NCI-H510A treated with DMSO at 0.1 percent for 48 hours (cell line): ENCODE measurements at regions not wholly inside any gene's neighbourhood (a gene's known extent, or its start where the extent isn't known, plus 50 kb on each side); places are given as distances from the start of the nearest gene placed in this dataset.
"Not testable (repeated sequence)": the region's sequence is repeated elsewhere in the genome, so short reads cannot be mapped to it uniquely, and the experiment has no call there.

Experiments used
- DNase-seq: peaks from one replicate; lab custom pipeline; 2025; lab: John Stamatoyannopoulos, UW

DNA sequence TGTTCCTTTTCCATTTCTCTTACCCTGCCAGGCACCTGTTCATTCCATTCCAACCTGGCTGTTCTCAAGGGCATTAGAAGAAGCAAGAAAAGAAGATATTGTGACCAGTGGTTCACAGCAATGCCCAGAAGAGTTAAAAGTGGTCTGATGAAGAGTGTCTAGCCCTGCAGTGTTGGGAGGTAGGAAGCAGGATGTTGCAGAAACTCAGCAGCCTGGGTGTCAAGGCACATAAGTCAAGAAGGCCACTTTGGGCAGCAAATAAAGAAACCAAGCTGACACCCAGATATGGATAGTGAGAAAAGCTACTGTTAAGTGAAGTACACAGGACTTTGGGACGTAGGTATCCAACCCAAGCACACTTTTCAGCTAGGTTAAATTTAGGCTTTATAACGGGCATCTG is 199.9 kb upstream of the SATB1 start:
- DNase-seq, result no peak

DNA sequence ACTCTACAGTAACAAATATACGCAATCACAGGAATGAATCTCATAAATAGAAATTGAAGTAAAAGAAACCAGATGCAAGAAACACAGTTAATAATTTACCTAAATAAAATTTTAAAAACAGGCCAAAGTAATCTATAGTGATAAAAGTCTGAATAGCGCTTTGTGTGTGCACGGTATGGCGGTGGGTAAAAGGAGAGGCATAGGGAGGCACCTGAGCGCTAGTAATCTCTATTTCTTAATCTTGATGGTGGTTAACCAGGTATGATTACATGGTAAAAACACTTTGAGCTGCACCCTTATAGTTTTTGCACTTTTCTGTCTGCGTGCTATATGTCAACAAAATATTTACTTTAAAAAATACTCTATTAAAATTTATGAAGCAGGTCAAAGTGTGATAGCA is 198.1 kb upstream of the SATB1 start:
- no peak for DNase-seq

DNA sequence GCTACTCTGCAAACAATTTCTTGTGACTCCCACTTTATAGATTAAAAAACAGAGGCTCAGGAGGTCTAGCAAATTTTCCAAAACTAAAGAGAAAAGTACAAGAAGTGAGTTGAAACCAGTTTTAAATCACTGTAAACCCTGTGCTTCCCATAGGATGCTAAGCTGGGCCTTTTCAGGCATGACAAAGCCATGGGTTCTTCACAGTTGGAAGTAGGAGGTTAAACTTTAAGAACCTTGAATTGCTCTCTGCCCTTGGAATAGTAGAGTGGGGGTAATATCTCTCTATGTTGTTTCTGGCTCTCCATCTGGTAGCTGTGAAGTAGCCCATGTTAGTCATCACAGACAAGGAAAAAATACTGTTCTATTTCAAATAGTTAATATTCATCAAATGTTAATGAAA is 193.6 kb upstream of the SATB1 start:
- DNase-seq, result no peak

DNA sequence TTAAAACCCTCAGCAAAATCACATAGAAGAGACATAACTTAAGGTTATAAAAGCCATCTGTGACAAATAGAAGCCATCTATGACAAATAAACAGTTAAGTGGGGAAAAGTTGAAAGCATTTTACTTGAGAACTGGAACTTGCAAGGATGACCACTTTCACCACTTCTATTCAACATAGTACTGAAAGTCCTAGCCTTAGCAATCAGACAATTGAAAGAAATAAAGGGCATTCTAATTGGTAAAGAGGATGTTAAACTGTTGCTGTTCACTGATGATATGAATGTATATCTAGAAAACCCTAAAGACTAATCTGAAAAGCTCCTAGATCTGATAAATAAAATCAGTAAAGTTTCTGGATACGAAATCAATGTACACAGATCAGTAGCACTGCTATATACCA is 186.9 kb upstream of the SATB1 start:
- DNase-seq, result no peak

DNA sequence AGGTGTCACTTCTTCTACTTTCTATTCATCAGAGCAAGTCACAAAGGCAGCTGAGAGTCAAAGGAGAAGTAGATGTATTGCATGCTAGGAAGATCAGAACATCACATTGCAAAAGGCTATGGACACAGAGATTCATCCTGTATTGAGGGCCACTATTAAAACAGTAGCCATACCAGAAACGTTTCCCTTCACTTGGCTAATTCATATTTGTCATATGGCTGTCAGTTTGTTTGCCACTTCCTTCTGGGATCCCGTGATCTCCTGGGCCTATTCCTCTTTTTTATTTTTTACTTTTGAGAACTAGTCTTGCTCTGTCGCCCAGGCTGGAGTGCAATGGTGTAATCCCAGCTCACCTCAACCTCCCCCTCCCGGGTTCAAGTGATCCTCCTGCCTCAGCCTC is 184.0 kb upstream of the SATB1 start:
- DNase-seq, result no peak

DNA sequence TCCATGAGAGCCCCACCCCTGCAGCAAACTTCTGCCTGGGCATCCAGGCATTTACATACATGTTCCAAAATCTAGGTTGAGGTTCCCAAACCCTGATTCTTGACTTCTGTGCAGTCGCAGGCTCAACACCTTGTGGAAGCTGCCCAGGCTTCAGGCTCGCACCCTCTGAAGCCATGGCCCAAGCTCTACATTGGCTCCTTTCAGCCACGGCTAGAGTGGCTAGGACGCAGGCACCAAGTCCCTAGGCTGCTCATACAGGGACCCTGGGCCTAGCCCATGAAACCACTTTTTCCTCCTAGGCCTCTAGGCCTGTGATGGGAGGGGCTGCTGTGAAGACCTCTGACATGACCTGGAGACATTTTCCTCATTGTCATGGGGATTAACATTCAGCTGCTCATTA is 172.8 kb upstream of the SATB1 start:
- DNase-seq, result no peak

DNA sequence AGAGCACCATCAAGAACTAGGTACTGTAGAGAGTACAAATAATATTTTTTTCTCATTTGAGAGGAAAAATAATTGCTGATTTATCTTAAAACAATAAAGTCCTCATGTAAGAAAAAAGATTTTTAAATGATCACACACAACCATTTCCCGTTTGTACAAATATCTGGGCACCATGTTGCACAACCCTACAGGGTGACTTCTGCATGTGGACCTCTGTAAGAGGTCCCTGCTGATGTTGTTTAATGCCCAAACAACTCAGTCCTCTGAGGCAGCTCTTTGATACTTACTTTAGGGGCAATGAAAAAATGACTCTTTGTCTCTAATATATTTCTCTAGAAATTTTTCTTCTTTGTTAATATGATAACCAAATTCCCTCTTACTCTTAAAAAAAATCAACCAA is 168.1 kb upstream of the SATB1 start:
- DNase-seq, result no peak

DNA sequence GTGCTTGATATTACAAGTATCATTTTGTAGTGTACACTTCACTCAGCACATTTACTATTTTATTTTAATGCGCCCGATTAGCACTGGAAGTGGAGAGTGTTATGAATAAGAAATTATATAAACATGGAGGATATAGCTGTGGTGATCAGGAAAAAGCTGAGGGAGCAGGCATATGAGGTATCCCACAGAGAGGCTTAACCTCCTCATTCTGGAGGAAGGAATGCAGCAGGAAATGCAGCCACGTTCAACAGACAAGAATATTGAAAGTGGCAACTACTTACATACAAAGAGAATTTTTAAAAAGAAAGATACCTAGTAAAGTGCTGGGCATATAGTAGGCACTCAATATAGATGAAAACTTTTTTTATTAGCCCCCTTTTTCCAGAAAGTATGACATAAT is 166.0 kb upstream of the SATB1 start:
- no peak for DNase-seq

DNA sequence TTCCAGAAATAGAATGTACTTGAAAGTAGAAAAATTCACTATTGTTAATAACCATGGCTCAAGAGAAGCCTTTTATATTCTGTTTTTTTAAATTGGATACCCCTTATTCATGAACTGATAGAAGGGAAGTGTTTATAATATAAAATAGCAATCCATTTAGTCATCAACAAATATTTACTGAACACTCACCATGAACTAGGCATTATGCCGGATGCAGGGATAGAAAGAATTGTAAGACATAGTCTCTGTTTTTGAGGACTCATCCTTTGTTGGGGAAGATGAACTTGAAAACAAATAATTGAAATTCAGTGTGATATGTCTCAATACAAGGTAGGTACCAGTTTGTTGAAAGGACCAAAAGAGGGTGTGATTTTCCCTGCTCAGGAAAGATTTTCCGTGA is 160.9 kb upstream of the SATB1 start:
- no peak for DNase-seq

DNA sequence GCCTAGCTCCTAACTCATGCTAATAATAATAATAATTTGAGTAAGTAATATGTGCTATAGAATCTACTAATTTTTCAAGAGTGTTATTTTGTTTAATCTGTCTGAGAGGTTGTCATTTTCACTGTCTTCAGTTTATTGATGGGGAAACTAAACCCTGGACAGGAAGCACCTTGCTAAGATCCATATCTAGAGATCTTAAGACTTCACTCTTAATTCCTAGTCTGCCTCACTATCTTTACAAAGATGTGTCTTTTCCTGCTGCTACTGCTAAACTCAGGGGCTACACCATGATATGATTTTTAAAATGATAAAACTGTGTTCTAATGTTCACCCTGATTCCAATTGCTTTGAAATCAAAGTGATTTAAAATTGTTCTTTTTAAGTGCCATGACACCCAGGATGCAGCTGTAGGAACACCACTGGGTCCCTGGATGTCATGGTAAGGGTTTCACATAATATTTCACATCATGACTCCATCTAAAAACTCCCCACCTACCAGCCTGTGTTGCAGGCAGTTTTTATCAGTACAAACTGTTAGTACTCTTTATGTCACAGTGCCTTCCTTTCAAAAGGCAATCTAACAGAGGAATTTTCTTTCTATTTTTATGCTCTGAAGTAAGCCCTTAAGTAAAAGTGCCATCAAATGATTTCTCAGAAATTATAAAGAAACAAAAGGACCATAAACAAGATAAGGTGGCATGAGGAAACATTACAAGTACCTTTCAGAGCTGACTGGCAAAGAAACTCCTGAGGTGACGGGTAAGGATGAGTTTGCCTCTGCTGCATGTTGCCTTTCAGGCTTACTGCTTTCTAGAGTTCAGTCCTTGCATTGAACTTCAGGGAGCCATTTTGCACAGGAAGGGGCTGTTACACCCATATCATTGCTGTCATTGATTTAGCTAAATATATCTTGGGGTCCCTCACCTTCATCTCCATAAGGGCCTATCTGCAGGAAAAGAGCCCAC is 160.1 kb upstream of the SATB1 start:
- DNase-seq, result no peak

DNA sequence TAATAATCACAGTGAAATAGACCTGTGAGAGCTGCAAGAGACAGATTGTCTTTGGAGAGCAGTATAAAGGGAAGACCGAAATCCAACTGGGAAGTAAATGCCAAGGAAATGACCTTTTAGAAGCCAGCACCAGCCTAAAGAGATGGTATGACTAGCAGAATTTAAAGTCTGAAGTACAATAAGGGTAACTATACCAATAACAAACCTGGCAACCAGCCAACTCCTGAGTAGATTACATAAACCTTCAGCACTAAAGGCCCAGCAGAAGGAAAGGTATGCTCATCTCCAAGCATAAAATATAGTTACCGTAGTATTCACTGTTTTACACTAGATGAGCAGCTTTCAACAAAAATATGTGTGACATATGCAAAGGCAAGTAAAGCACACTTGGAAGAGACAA is 155.1 kb upstream of the SATB1 start:
- DNase-seq, result peak; percentile 82

DNA sequence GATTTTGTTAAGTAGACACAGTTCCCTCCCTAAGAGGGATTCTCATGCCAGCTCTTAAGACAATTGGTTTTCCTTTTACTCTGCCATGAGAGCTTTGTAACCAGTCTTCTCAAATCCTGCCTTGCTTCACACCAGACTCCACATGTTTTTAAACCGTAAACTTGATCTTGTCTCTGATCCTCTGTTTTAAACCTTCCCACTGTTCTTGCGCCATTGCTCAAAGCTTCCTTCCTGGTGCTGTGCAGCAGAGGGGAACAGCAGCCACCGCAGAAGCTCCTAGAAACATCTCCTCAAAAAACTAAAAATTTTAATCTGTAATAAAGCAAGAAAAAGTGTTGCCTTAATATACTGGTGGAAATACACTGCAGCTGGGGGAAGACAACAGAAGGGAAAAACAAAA is 154.5 kb upstream of the SATB1 start:
- no peak for DNase-seq

DNA sequence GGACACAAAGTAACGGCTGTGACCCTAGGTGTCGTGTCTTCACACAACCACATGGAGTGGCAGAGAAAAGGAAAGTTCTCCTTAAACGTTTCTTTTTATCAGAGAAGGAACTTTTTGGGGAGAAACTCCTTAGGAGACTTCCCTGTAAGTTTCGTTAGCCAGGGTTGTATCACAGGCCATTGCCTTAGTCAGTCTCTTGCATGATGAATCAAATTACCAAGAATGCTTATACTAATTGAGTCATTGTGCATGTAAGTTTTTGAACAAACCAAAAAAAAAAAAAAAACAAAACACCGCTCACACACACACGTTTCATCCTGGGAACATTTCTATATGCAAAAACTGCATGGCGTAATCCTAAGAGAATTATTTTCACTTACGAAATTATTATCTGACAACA is 150.4 kb upstream of the SATB1 start:
- no peak for DNase-seq

DNA sequence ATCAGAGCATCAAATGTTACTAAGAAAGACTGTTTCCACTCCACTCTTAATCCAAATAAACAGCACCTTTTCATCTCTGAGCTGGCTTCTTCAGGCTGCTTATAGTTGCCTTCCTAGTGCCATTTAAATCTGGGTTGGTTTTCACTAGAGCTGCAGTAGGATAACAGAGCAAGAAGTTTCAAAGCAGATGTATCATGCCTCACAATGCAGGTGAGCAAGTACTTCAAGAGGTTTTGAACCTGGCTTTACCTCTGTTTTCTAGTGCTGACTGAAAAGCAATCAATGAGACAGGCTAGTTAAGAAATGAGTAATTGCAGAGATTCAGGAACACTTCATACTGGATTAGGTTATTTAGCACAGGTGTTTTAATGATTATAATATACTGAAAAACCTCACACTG is 147.7 kb upstream of the SATB1 start:
- DNase-seq, result peak; percentile 10

DNA sequence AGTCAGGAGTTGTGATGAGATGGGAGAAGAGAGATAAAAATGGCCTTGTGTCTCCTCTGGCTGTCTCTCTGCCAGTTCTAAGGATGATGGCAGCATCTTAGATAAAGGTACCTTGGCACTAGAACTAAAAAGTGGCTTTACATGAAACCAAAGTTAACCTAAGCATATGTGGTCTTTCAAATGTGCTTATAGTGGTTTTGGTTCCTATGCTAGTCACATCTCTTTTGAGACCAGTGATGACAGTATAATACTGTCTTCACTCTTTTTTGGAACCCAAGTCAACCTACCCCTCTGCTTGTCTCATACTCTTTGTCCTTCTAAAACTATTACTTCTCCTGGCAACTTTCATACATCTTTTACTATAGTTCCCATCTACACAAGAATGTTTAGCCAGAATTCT is 142.2 kb upstream of the SATB1 start:
- no peak for DNase-seq

DNA sequence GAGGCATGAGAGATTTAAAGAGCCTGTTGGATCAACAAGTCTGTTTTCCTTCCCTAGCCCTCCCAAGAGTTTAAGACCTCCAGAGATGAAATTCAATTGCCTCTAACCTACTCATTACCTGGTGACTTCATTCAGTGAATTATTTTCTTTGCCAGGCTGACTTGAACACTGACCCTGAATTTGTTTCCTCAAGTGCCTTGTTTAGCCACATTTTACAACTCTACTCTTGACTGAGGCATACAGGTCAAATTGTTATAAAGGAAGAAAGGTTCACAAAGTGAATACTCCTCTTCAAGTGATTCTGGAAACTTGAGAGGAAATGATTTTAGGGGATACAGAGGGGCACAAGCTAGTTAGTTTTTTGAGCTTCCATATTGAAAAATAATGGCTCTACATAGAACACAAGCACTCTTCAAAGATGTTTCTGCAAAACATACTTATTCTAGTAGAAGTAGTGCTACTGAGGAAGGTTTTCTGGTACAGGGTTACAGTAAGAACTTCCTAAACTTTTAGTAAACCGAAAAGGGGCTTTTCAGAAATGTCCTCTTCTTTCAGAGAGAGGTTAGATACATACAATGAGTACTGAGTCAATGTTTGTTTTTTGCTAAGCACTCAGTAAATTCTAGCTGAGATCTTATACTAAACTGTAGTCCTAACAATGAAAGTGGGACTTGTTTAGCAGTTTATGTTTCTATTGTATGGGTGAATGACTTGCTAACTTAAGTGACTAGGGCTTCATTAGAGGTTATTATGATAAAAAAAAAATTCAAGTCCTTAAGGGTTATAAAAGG is 137.4 kb upstream of the SATB1 start:
- DNase-seq, result peak; percentile 10

DNA sequence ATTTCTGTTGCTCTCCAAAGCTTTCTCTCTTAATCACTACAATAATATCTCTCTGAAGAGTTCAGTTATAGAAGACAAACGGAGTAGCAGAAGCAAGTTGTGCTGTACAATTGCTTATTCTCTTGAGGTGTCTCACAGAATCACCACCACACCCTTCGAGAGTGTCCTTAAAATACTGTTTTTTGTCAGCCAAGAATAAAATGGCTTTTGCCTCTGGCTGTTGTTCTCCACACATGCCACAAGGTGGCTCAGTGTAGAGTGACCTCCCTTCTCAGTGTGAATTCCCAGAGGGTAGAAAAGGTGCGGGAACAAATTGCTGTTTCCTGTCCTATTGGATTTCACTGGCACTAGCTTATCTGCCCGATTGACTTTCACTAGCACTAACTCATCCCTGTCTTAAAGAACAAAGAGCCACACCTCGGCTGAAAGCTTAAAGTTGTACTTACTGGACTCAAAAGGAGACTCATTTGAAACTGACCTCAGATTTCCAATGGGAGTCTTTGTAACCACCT is 134.2 kb upstream of the SATB1 start:
- DNase-seq, result peak; percentile 52

DNA sequence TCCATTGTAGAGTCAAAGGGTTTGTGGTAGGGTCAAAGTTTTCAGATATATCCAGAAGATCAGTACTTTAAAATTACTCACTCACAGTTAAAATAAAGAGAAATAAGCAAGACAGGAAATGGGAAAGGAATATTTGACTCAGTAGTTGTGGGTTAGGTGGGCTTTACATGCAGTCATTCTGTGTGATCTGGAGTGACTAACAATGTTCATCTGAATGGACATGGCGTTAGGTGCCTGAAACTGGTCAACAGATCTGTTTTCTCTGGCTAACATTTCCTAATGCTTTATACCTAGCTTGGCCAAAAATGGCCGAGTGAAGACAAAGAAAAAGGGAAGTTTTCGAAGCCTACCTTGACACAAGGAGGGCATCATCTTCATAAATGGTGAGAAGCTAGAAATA is 133.4 kb upstream of the SATB1 start:
- DNase-seq, result no peak

DNA sequence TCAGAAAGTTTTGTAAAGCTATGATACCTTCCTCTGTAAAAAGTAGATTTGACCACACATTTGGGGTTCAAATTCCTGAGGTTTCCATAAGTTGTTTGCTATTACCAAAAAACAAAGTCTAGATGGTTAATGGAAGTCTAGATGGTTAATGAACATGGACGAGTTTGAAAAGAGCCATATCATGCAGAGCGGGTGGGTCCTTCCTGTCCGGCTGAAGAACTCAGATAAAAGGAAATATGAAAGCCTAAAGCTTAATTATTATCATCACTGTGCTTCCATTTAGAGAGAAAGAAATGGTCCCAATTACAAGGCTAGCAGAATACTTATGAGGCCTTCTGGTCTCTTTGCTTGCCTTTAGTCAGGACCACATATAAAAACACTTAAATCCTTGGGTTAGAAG is 132.1 kb upstream of the SATB1 start:
- no peak for DNase-seq

DNA sequence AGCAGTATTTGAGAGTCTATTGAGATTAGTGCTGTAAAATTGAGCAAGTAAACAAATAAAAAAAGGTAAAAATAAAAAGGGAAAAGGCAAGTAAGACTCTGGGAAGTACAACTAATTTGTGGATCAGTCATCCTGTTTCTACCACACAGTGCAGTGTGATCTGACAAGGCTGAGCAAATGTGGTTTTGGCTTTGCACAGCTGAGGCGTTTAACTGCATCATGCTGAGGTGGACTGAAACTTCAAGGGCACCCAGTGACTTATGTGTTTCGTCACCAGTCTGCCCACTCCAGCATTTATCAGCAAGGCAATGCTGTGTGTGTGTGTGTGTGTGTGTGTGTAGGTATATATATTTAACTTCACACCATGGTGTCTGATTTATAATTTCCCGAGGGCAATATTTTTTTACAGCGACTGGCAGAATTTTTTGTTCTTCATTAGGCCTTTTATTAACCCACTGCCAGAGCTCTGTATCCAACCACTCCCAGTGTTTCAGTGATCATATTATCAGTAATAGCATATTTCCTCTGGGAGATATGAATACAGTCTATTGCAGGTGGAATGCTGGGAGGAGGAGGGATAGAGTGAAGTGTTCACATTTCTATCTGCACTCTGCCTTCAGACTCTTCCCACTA is 131.5 kb upstream of the SATB1 start:
- no peak for DNase-seq

DNA sequence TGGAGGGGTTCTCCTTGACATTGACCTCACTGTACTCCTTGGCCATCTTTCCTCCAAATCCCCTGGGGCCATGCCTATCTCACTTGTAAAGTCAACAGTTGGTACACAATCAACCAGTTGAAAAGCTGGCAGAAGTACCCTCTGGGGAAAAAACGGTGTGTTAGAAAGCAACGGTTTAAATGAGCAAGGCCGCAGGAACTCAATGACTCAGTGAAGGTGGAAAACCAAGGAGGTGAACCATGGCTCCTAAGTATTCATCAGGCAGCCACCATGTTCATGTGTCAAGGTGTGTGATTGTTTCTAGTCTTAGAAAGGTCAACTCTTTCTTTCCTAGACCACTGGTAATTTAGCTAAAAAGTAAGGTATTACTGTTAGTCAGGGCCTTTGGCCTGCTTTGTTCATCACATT is 130.9 kb upstream of the SATB1 start:
- DNase-seq, result no peak

DNA sequence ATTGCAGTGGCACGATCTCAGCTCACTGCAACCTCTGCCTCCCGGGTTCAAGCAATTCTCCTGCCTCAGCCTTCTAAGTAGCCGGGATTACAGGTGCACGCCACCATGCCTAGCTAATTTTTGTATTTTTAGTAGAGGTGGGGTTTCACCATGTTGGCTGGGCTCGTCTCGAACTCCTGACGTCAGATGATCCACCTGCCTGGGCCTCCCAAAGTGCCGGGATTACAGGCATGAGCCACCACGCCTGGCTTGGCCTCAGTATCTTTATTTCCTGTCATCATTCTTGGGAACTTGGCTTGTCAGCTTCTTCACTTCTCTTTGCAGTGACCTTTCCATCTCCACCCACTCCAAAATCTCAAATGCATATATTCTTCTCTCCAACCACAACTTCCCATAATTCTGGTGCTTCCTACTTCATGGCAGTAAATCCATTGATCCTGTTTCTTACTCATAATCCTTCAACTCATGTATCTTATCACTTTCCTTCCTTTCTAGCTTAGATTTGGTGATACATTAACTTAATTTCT is 127.5 kb upstream of the SATB1 start:
- DNase-seq, result not testable (repeated sequence)
